HepG2 (cell line): ENCODE measurements at regions not wholly inside any gene's neighbourhood (a gene's known extent, or its start where the extent isn't known, plus 50 kb on each side); places are given as distances from the start of the nearest gene placed in this dataset.

ENCODE experiments used
- ATAC-seq: fragments of 200-7000 bp; cut with Tn5 transposase; 3 replicates; pipeline ENCODE4 v1.9.1; 2020; ENCODE audit warnings: mild to moderate bottlenecking, moderate library complexity
- BruUV-seq: library from RNA; stranded (reverse); fragments of 400-500 nt; replicated peaks from 2 replicates; lab custom pipeline; 2021; lab: Mats Ljungman, UMichigan
- CTCF ChIA-PET: fragments of 300-600 bp; formaldehyde crosslinking; extraction: SDS; loops from one replicate; lab custom pipeline; 2021; ENCODE audit warnings: low total read pairs, inconsistent platforms, low intra/inter-chr PET ratio; lab: Yijun Ruan, JAX
- POLR2A ChIA-PET: fragments of 350-600 bp; sonication (Branson Sonifier 250); formaldehyde crosslinking; loops from one replicate; lab custom pipeline; 2020; ENCODE audit warnings: antibody characterized with exemption, inconsistent platforms; lab: Yijun Ruan, JAX
- DNase-seq: peaks from one replicate; pipeline ENCODE4 v3.0.0-alpha.2; 2015; ENCODE audit warnings: low spot score
- FAIRE-seq: peaks from 3 replicates; lab custom pipeline; 2011; peaks lifted over from hg19 to GRCh38; lab: Jason Lieb, UNC
- H2AFZ ChIP-seq: one replicate; pipeline ENCODE4 v1.6.1; 2011; ENCODE audit warnings: low read length, inconsistent platforms
- H3K27ac ChIP-seq: fragments of 300-600 bp; 3 replicates; pipeline ENCODE4 v1.8.0; 2011; ENCODE audit warnings: mixed run types, mild to moderate bottlenecking, mixed read lengths, low read length, inconsistent platforms; ENCODE audit not compliant: insufficient read depth; ENCODE audit errors: extremely low read length
- H3K27me3 ChIP-seq, 2 experiments: fragments of 200-600 bp in 1 of 2; 2 replicates in 1 of 2; 3 replicates in 1 of 2; pipeline versions ENCODE4 v1.6.0 to v1.8.0; 2011; ENCODE audit warnings: low read length in 2 of 2, mild to moderate bottlenecking in 2 of 2, moderate library complexity in 2 of 2, inconsistent platforms in 1 of 2; ENCODE audit not compliant: insufficient read depth in 2 of 2, control insufficient read depth in 1 of 2
- H3K36me3 ChIP-seq, 2 experiments: fragments of 200-600 bp in 1 of 2; replicated peaks in 1 of 2; 2 replicates in 1 of 2; 3 replicates in 1 of 2; pipeline versions ENCODE4 v1.5.1 to v1.8.0; 2011; ENCODE audit warnings: low read length in 2 of 2, inconsistent platforms in 1 of 2; ENCODE audit not compliant: insufficient read depth in 2 of 2, control insufficient read depth in 1 of 2
- H3K4me1 ChIP-seq: 2 replicates; pipeline ENCODE4 v1.5.1; 2012; ENCODE audit warnings: low read length, inconsistent platforms; ENCODE audit not compliant: insufficient read depth
- H3K4me2 ChIP-seq: 2 replicates; pipeline ENCODE4 v1.6.0; 2011; ENCODE audit warnings: low read depth, low read length, inconsistent platforms
- H3K4me3 ChIP-seq, 3 experiments: fragments of 200-600 bp in 1 of 3; sonication (generic), shearing (Covaris generic) in 1 of 3; replicated peaks in 1 of 3; 2 replicates each; pipeline ENCODE4 v1.5.1; 2011 to 2016; ENCODE audit warnings: low read length in 3 of 3, inconsistent platforms in 2 of 3, low read depth in 2 of 3, mild to moderate bottlenecking in 2 of 3, control low read depth in 1 of 3, mixed read lengths in 1 of 3; ENCODE audit not compliant: insufficient read depth in 1 of 3
- H3K79me2 ChIP-seq: one replicate; pipeline ENCODE4 v1.6.1; 2011; ENCODE audit warnings: low read length, inconsistent platforms; ENCODE audit not compliant: insufficient read depth
- H3K9ac ChIP-seq: 2 replicates; pipeline ENCODE4 v1.6.0; 2011; ENCODE audit warnings: mild to moderate bottlenecking, low read depth, low read length, inconsistent platforms; ENCODE audit not compliant: insufficient read depth
- H3K9me3 ChIP-seq: 2 replicates; pipeline ENCODE4 v1.5.1; 2012; ENCODE audit warnings: mild to moderate bottlenecking, low read length
- H4K20me1 ChIP-seq: 2 replicates; pipeline ENCODE4 v1.6.0; 2011; ENCODE audit warnings: inconsistent platforms, mild to moderate bottlenecking, low read length, moderate library complexity; ENCODE audit not compliant: insufficient read depth
- CAMTA2 ChIP-seq: sonication (generic); formaldehyde crosslinking; IDR thresholded peaks from 2 replicates; pipeline ENCODE4 v1.4.0; 2020; ENCODE audit warnings: mild to moderate bottlenecking, missing genetic modification reagents, borderline replicate concordance
- MAFK ChIP-seq, 2 experiments: IDR thresholded peaks in 1 of 2; conservative IDR thresholded peaks in 1 of 2; 2 replicates each; pipeline ENCODE4 v1.6.1; 2011; ENCODE audit warnings: improper control_type of control experiment in 2 of 2, low read length in 2 of 2
- MED1 ChIP-seq: sonication (generic); formaldehyde crosslinking; IDR thresholded peaks from 2 replicates; pipeline ENCODE4 v1.4.0; 2020; ENCODE audit warnings: missing genetic modification reagents
- SOX5 ChIP-seq: IDR thresholded peaks from 2 replicates; pipeline ENCODE4 v1.6.1; 2016; ENCODE audit warnings: borderline replicate concordance
- XBP1 ChIP-seq: sonication (generic); formaldehyde crosslinking; IDR thresholded peaks from 2 replicates; pipeline ENCODE4 v1.5.0; 2020; ENCODE audit warnings: missing genetic modification reagents
- ZBTB21 ChIP-seq: sonication (generic); formaldehyde crosslinking; IDR thresholded peaks from 2 replicates; pipeline ENCODE4 v1.4.0; 2020; ENCODE audit warnings: missing genetic modification reagents
- ZNF160 ChIP-seq: sonication (generic); formaldehyde crosslinking; IDR thresholded peaks from 2 replicates; pipeline ENCODE4 v1.8.0; 2022; ENCODE audit warnings: mild to moderate bottlenecking, inconsistent platforms, missing genetic modification reagents
- ZNF264 ChIP-seq: sonication (generic); formaldehyde crosslinking; IDR thresholded peaks from 2 replicates; pipeline ENCODE4 v1.4.0; 2020; ENCODE audit warnings: missing genetic modification reagents
- ZNF282 ChIP-seq: fragments of 450-650 bp; IDR thresholded peaks from 2 replicates; pipeline ENCODE4 v1.6.1; 2018; ENCODE audit not compliant: partially characterized antibody
- ZNF839 ChIP-seq: sonication (generic); formaldehyde crosslinking; IDR thresholded peaks from 2 replicates; pipeline ENCODE4 v1.4.0; 2020; ENCODE audit warnings: missing genetic modification reagents, mild to moderate bottlenecking, borderline replicate concordance
- WGBS: methylation state at CpG from one replicate; pipeline ENCODE4 v1.1.6; 2017; ENCODE audit warnings: low lambda C conversion rate; 5-methylcytosine and 5-hydroxymethylcytosine counted together
- in situ Hi-C: cut with HindIII; loops from 2 replicates; pipeline ENCODE4 v1.10.0; 2017; ENCODE audit warnings: low pct_unique_long_range_greater_than_20kb; ENCODE audit not compliant: extremely low pct_ligation_motif_present
- intact Hi-C: fragments of 100-400 bp; cut with micrococcal nuclease; formaldehyde crosslinking; loops from one replicate; pipeline ENCODE4 v1.10.0; 2022; ENCODE audit not compliant: unreplicated experiment
- TF ChIP-seq, protein P1 (sequence below): sonication (generic); formaldehyde crosslinking; IDR thresholded peaks from 2 replicates; pipeline ENCODE4 v1.5.0; 2020; ENCODE audit warnings: missing genetic modification reagents
- TF ChIP-seq, protein P2 (sequence below): sonication (generic); formaldehyde crosslinking; IDR thresholded peaks from 2 replicates; pipeline ENCODE4 v1.4.0; 2020; ENCODE audit warnings: missing genetic modification reagents

DNA sequence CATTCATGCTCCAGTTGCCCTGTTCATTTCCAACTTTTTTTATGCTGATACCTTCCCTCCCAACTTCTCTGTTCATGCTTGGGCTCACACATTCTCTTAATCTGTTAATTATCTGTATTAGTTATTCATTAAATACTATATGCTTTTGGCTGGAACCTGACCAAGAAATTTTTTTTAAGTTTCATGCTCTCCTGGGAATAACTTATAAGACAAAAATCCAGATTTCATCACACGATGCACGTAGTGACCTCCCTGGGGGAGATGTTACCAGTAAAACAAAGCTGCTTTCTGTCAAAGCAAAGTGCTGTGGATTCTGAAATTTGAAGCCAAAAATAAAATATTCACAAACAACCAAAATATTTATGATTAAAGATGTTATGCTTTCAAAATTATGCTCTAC, 215.0 kb upstream of the USP15 start:
- no peak overlapping the region for H3K4me2 ChIP-seq
- H3K4me3 ChIP-seq = no peak overlapping the region
- H3K79me2 ChIP-seq = no peaks in the 10 kb centered on the region
- DNase-seq = no peak
- no peak overlapping the region for H3K27ac ChIP-seq
- no peaks in the 10 kb centered on the region for H3K9me3 ChIP-seq
- intact Hi-C loops (no loop called here), in situ Hi-C loops (no loop called here)
- H4K20me1 ChIP-seq = no peaks in the 10 kb centered on the region
- H2AFZ ChIP-seq = no peak overlapping the region
- H3K9ac ChIP-seq = no peak overlapping the region
- no peaks in the 10 kb centered on the region for H3K4me1 ChIP-seq
- POLR2A ChIA-PET = no interaction called here
- ATAC-seq = no peak
- no peaks in the 10 kb centered on the region for H3K36me3 ChIP-seq
- CTCF ChIA-PET = no interaction called here
- no peaks in the 10 kb centered on the region for H3K27me3 ChIP-seq
- WGBS = 27% methylated on average over 2 of the region's 2 CpGs
- TF ChIP-seq ZNF282 (no peak), CAMTA2 (CRISPR knock-in tag) (no peak), SOX5 (CRISPR knock-in tag) (no peak), ZNF264 (CRISPR knock-in tag) (no peak), MED1 (CRISPR knock-in tag) (no peak), ZNF839 (CRISPR knock-in tag) (no peak), ZBTB21 (CRISPR knock-in tag) (no peak)
- TF ChIP-seq, protein P1, sequence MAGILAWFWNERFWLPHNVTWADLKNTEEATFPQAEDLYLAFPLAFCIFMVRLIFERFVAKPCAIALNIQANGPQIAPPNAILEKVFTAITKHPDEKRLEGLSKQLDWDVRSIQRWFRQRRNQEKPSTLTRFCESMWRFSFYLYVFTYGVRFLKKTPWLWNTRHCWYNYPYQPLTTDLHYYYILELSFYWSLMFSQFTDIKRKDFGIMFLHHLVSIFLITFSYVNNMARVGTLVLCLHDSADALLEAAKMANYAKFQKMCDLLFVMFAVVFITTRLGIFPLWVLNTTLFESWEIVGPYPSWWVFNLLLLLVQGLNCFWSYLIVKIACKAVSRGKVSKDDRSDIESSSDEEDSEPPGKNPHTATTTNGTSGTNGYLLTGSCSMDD (CRISPR knock-in tag) = no peak
- FAIRE-seq = no peak
- no TSS peak for BruUV-seq

DNA sequence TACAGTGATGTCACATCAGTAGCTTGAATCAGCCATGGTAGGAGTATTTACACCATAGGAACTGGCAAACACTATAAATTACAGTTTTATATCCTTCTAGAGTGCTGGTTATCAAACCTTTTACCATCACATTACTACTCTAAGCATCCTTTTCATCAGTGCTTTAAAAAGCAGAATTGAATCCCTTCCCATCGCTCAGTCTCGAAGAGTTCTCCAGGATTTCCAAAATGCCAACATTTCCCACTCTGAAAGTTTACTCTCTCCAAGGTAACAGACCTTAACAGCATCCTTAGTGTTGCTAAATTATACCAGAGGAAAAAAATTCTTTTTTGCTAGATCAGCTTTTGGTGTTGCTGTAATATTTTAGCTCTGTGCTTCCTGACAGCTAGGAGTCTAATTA, 209.4 kb upstream of the USP15 start:
- Histone ChIP-seq H4K20me1 (no peaks in the 10 kb centered on the region), H3K4me3 (no peak overlapping the region), H3K27ac (no peak overlapping the region), H2AFZ (no peak overlapping the region), H3K9ac (no peak overlapping the region), H3K36me3 (no peaks in the 10 kb centered on the region), H3K27me3 (no peaks in the 10 kb centered on the region), H3K4me2 (no peak overlapping the region), H3K79me2 (no peaks in the 10 kb centered on the region), H3K9me3 (no peaks in the 10 kb centered on the region), H3K4me1 (no peaks in the 10 kb centered on the region)
- in situ Hi-C loops = no loop called here
- FAIRE-seq = no peak
- CTCF ChIA-PET = no interaction called here
- TF ChIP-seq, protein P2, sequence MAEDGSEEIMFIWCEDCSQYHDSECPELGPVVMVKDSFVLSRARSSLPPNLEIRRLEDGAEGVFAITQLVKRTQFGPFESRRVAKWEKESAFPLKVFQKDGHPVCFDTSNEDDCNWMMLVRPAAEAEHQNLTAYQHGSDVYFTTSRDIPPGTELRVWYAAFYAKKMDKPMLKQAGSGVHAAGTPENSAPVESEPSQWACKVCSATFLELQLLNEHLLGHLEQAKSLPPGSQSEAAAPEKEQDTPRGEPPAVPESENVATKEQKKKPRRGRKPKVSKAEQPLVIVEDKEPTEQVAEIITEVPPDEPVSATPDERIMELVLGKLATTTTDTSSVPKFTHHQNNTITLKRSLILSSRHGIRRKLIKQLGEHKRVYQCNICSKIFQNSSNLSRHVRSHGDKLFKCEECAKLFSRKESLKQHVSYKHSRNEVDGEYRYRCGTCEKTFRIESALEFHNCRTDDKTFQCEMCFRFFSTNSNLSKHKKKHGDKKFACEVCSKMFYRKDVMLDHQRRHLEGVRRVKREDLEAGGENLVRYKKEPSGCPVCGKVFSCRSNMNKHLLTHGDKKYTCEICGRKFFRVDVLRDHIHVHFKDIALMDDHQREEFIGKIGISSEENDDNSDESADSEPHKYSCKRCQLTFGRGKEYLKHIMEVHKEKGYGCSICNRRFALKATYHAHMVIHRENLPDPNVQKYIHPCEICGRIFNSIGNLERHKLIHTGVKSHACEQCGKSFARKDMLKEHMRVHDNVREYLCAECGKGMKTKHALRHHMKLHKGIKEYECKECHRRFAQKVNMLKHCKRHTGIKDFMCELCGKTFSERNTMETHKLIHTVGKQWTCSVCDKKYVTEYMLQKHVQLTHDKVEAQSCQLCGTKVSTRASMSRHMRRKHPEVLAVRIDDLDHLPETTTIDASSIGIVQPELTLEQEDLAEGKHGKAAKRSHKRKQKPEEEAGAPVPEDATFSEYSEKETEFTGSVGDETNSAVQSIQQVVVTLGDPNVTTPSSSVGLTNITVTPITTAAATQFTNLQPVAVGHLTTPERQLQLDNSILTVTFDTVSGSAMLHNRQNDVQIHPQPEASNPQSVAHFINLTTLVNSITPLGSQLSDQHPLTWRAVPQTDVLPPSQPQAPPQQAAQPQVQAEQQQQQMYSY (CRISPR knock-in tag) = peak; percentile 61
- 0 out of 4 replicates have a peak, but pooled peaks of 1 of the 2 experiments have one; percentile 26 for TF ChIP-seq MAFK (conservative IDR thresholded peaks at IDR 0.05 in 1 of 2, IDR thresholded peaks at IDR 0.05 in 1 of 2; ENCODE audit: low read length in 2 of 2)
- TF ChIP-seq XBP1 (CRISPR knock-in tag) = no peak
- no peak for TF ChIP-seq ZNF160 (CRISPR knock-in tag)
- WGBS = 0% methylated on average over 2 of the region's 2 CpGs
- intact Hi-C loops = no loop called here
- no peak for ATAC-seq
- DNase-seq = no peak
- no TSS peak for BruUV-seq
- POLR2A ChIA-PET = no interaction called here
